Esophagus muscularis mucosa (tissue), 4 donors: ENCODE measurements at regions not wholly inside any gene's neighbourhood (a gene's known extent, or its start where the extent isn't known, plus 50 kb on each side); places are given as distances from the start of the nearest gene placed in this dataset.

Experiments
- EP300 ChIP-seq: sonication (generic); formaldehyde crosslinking; IDR thresholded peaks from one replicate; pipeline ENCODE4 v1.6.1; 2017; ENCODE audit warnings: antibody characterized with exemption
- POLR2A ChIP-seq: fragments of 450-650 bp; IDR thresholded peaks from one replicate; pipeline ENCODE4 v1.6.1; 2017; ENCODE audit warnings: antibody characterized with exemption, moderate library complexity, mild to moderate bottlenecking, low read depth
- POLR2AphosphoS5 ChIP-seq, 2 donors: sonication (generic); formaldehyde crosslinking; IDR thresholded peaks; one replicate each; pipeline ENCODE4 v1.6.1; 2017; ENCODE audit warnings: antibody characterized with exemption in 2 of 2
- TF ChIP-seq, protein P1 (sequence below), 3 experiments: fragments of 200-600 bp in 2 of 3; fragments of 450-650 bp in 1 of 3; sonication (generic) in 2 of 3; IDR thresholded peaks; one replicate each; pipeline ENCODE4 v1.5.1; 2017 to 2019; ENCODE audit warnings: antibody characterized with exemption in 3 of 3, mild to moderate bottlenecking in 2 of 3, moderate library complexity in 1 of 3

DNA sequence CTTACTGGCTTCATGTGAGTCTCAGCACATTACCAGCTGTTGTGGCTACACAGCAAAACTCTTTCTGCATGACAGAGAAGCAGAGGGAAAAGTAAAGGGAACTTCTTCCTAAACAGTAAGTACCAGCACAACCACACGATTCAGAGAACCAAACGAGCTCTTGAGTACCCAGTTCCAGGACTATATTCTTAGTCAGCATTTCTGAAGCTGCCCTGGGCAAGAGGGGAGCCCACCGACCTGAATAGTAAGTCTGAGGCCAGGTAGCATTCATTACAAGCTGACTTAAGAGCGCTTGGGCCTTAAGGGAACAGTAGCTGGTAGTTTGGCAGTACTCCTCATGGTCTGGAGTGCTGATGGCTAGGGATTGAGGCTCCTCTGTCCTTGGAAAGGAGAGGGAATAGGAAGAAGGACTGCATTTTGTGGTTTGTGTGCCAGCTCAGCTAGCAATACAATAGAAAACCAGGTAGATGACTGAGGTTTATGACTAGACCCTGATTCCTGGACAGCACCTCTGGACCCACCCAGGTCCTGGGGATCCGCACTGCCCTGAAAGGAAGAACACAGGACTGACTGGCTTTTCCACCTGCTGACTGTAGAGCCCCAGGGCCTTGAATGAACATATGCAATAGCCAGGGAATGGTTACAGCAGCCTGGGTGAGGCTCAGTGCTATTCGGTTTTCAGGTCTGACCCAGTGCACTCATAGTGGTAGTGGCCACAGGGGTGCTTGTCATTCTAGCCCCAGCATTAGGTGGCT lies 396.8 kb upstream of the PRMT6 start:
- TF ChIP-seq, protein P1, sequence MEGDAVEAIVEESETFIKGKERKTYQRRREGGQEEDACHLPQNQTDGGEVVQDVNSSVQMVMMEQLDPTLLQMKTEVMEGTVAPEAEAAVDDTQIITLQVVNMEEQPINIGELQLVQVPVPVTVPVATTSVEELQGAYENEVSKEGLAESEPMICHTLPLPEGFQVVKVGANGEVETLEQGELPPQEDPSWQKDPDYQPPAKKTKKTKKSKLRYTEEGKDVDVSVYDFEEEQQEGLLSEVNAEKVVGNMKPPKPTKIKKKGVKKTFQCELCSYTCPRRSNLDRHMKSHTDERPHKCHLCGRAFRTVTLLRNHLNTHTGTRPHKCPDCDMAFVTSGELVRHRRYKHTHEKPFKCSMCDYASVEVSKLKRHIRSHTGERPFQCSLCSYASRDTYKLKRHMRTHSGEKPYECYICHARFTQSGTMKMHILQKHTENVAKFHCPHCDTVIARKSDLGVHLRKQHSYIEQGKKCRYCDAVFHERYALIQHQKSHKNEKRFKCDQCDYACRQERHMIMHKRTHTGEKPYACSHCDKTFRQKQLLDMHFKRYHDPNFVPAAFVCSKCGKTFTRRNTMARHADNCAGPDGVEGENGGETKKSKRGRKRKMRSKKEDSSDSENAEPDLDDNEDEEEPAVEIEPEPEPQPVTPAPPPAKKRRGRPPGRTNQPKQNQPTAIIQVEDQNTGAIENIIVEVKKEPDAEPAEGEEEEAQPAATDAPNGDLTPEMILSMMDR (IDR thresholded peaks at IDR 0.05): no peak
- TF ChIP-seq EP300: no peak
- TF ChIP-seq POLR2A: no peak
- no peak for TF ChIP-seq POLR2AphosphoS5 (IDR thresholded peaks at IDR 0.05)
